HEK293 (cell line): ENCODE measurements at regions not wholly inside any gene's neighbourhood (a gene's known extent, or its start where the extent isn't known, plus 50 kb on each side); places are given as distances from the start of the nearest gene placed in this dataset.

Experiments used
- CTCF ChIA-PET: fragments of 350-600 bp; formaldehyde crosslinking; extraction: SDS; loops from one replicate; lab custom pipeline; 2021; ENCODE audit warnings: antibody characterized with exemption; lab: Yijun Ruan, JAX
- POLR2A ChIA-PET: fragments of 300-600 bp; formaldehyde crosslinking; extraction: SDS; loops from one replicate; lab custom pipeline; 2020; ENCODE audit warnings: antibody characterized with exemption, inconsistent platforms; lab: Yijun Ruan, JAX
- H3K27ac ChIP-seq: fragments of 200-500 bp; sonication (Bioruptor generic); 2 replicates; pipeline ENCODE4 v1.5.1; 2014; ENCODE audit warnings: low read depth, low read length, control low read depth, inconsistent platforms; ENCODE audit errors: extremely low read depth
- H3K36me3 ChIP-seq, 2 experiments: fragments of 200-500 bp in 1 of 2; sonication (Bioruptor generic) in 1 of 2; 1 replicate in 1 of 2; 2 replicates in 1 of 2; pipeline ENCODE4 v1.5.1; 2014 to 2017; ENCODE audit warnings: inconsistent platforms in 2 of 2, low read length in 2 of 2; ENCODE audit not compliant: control insufficient read depth in 2 of 2, insufficient read depth in 1 of 2
- H3K4me1 ChIP-seq: fragments of 200-500 bp; sonication (Bioruptor generic); 2 replicates; pipeline ENCODE4 v1.5.1; 2014; ENCODE audit warnings: mild to moderate bottlenecking, low read length, inconsistent platforms; ENCODE audit not compliant: control insufficient read depth, insufficient read depth
- H3K4me3 ChIP-seq: 2 replicates; pipeline ENCODE4 v1.5.1; 2011; ENCODE audit warnings: low read depth, mild to moderate bottlenecking, control low read depth, low read length, moderate library complexity
- H3K9me3 ChIP-seq: fragments of 200-500 bp; sonication (Bioruptor generic); 2 replicates; pipeline ENCODE4 v1.5.1; 2014; ENCODE audit warnings: low read depth, low read length, inconsistent platforms; ENCODE audit not compliant: control insufficient read depth, insufficient read depth
- GFI1B ChIP-seq: fragments of 450-650 bp; formaldehyde crosslinking; IDR thresholded peaks from 2 replicates; pipeline ENCODE4 v1.5.1; 2016; ENCODE audit warnings: missing biosample characterization, missing genetic modification characterization
- GLIS2 ChIP-seq: fragments of 450-650 bp; formaldehyde crosslinking; IDR thresholded peaks from 2 replicates; pipeline ENCODE4 v1.5.1; 2016; ENCODE audit warnings: missing biosample characterization, missing genetic modification characterization
- PRDM6 ChIP-seq: fragments of 450-650 bp; formaldehyde crosslinking; IDR thresholded peaks from 2 replicates; pipeline ENCODE4 v1.5.1; 2017; ENCODE audit warnings: missing biosample characterization, missing genetic modification characterization
- TRIM28 ChIP-seq: IDR thresholded peaks from 2 replicates; pipeline ENCODE4 v1.6.1; 2011; ENCODE audit warnings: low read length, control low read depth, borderline replicate concordance
- WT1 ChIP-seq: fragments of 450-650 bp; formaldehyde crosslinking; IDR thresholded peaks from 2 replicates; pipeline ENCODE4 v1.5.1; 2016; ENCODE audit warnings: missing biosample characterization, missing genetic modification characterization
- ZNF10 ChIP-seq: fragments of 450-650 bp; formaldehyde crosslinking; IDR thresholded peaks from 2 replicates; pipeline ENCODE4 v1.5.1; 2017; ENCODE audit warnings: missing biosample characterization, missing genetic modification characterization
- ZNF132 ChIP-seq: fragments of 450-650 bp; formaldehyde crosslinking; IDR thresholded peaks from 2 replicates; pipeline ENCODE4 v1.5.1; 2017; ENCODE audit warnings: missing biosample characterization, missing genetic modification characterization, borderline replicate concordance
- ZNF16 ChIP-seq: fragments of 450-650 bp; formaldehyde crosslinking; IDR thresholded peaks from 2 replicates; pipeline ENCODE4 v1.5.1; 2016; ENCODE audit warnings: low read depth, missing biosample characterization, missing genetic modification characterization
- ZNF354C ChIP-seq: fragments of 450-650 bp; formaldehyde crosslinking; IDR thresholded peaks from 2 replicates; pipeline ENCODE4 v1.5.1; 2016; ENCODE audit warnings: missing biosample characterization, missing genetic modification characterization, low read depth, borderline replicate concordance
- ZNF37A ChIP-seq: fragments of 450-650 bp; IDR thresholded peaks from 2 replicates; pipeline ENCODE4 v1.5.1; 2018; ENCODE audit warnings: missing biosample characterization, missing genetic modification characterization
- ZNF48 ChIP-seq: fragments of 450-650 bp; formaldehyde crosslinking; IDR thresholded peaks from 2 replicates; pipeline ENCODE4 v1.5.1; 2016; ENCODE audit warnings: missing biosample characterization, missing genetic modification characterization
- ZNF560 ChIP-seq: fragments of 450-650 bp; formaldehyde crosslinking; IDR thresholded peaks from 2 replicates; pipeline ENCODE4 v1.5.1; 2017; ENCODE audit warnings: missing biosample characterization, missing genetic modification characterization, borderline replicate concordance
- ZNF624 ChIP-seq: fragments of 450-650 bp; formaldehyde crosslinking; IDR thresholded peaks from 2 replicates; pipeline ENCODE4 v1.5.1; 2017; ENCODE audit warnings: missing biosample characterization, missing genetic modification characterization
- ZNF626 ChIP-seq: fragments of 450-650 bp; sonication (Bioruptor Pico); formaldehyde crosslinking; IDR thresholded peaks from 2 replicates; pipeline ENCODE4 v1.5.1; 2018; ENCODE audit warnings: missing biosample characterization, missing genetic modification characterization, inconsistent platforms
- ZNF701 ChIP-seq: fragments of 450-650 bp; formaldehyde crosslinking; IDR thresholded peaks from 2 replicates; pipeline ENCODE4 v1.5.1; 2016; ENCODE audit warnings: missing biosample characterization, missing genetic modification characterization
- ZNF776 ChIP-seq: fragments of 450-650 bp; formaldehyde crosslinking; IDR thresholded peaks from 2 replicates; pipeline ENCODE4 v1.5.0; 2017; ENCODE audit warnings: missing biosample characterization, missing genetic modification characterization, borderline replicate concordance
- ZNF791 ChIP-seq: fragments of 450-650 bp; formaldehyde crosslinking; IDR thresholded peaks from 2 replicates; pipeline ENCODE4 v1.5.1; 2016; ENCODE audit warnings: missing biosample characterization, missing genetic modification characterization
- TF ChIP-seq, protein P1 (sequence below): fragments of 450-650 bp; formaldehyde crosslinking; IDR thresholded peaks from 2 replicates; pipeline ENCODE4 v1.5.1; 2016; ENCODE audit warnings: missing biosample characterization, missing genetic modification characterization
- TF ChIP-seq, protein P2 (sequence below): fragments of 450-650 bp; formaldehyde crosslinking; conservative IDR thresholded peaks from 2 replicates; pipeline ENCODE4 v1.5.1; 2016; ENCODE audit warnings: low read depth, missing biosample characterization, missing genetic modification characterization

DNA sequence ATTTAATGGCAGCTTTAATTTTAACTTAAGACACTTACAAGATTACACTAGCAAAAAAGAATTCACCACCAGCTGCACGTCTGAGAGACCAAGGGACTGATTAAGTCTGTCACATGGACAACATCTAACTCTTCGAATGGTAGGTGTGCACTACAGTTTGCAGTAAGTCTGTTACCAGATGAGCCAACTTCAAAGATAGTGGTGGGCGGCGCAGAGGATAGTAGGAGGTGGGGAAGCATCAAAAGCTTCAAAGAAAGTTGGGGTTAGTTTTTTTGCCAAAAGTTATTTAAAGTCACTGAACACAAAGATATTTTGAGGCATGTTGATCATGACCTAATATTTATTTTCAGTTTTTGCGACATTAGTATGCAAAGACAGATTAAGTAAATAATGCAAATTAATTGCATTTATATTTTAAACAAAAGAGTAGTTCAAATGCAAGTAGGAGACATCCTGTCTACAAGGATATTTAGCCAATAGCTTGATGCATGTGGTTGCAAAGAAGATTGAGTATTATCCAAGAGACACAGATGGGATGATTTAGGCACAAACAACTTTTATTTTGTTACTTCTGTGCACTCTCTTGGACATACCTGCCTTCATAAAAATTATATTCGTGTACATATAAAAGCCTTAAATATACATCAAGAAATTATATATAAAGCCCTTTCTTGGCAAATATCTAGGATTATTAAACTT, 327.7 kb downstream of the BMP4 start (continued):
- no peak for TF ChIP-seq ZNF10 (tag by site-specific recombination)

DNA sequence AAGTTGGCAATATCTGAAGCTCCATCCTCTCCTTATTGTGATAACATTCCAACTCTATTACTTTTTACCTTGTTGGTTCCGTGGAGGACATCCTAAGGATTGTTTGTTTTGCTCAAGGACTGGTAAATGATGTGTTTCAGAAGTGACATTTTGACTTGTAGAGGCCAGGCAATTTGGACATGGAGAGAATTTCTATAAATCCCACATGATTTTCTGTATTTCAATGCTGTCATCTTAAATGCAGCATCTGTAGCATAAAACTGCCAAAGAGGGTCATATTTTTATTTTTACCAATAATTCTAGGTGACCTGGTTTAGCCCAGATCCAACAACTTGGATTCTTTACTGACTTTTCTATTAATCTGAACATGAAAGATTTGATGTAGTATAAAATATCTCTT, 328.4 kb downstream of the BMP4 start:
- CTCF ChIA-PET = interaction anchor here (1.0 kb wide), 1 partner anchor 10 kb away, joined by 3 read pairs; no protein-coding TSS in a partner anchor
- Histone ChIP-seq H3K4me3 (no peak overlapping the region), H3K4me1 (no peaks in the 10 kb centered on the region)
- no peak for TF ChIP-seq GFI1B (tag by site-specific recombination)
- TF ChIP-seq, protein P1, sequence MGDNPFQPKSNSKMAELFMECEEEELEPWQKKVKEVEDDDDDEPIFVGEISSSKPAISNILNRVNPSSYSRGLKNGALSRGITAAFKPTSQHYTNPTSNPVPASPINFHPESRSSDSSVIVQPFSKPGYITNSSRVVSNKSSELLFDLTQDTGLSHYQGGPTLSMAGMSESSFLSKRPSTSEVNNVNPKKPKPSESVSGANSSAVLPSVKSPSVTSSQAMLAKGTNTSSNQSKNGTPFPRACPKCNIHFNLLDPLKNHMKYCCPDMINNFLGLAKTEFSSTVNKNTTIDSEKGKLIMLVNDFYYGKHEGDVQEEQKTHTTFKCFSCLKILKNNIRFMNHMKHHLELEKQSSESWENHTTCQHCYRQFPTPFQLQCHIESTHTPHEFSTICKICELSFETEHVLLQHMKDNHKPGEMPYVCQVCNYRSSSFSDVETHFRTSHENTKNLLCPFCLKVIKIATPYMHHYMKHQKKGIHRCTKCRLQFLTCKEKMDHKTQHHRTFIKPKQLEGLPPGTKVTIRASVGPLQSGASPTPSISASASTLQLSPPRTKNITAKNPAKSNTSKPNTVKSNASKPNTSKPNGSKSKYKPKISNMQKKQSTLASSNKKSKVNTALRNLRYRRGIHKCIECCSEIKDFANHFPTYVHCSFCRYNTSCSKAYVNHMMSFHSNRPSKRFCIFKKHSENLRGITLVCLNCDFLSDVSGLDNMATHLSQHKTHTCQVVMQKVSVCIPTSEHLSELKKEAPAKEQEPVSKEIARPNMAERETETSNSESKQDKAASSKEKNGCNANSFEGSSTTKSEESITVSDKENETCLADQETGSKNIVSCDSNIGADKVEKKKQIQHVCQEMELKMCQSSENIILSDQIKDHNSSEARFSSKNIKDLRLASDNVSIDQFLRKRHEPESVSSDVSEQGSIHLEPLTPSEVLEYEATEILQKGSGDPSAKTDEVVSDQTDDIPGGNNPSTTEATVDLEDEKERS = no peak
- TF ChIP-seq ZNF37A (tag by site-specific recombination) = no peak
- no peak for TF ChIP-seq ZNF791 (tag by site-specific recombination)
- TF ChIP-seq ZNF48 = no peak
- TF ChIP-seq, all 188 proteins: peak for 0
- Histone ChIP-seq H3K27ac (no peak overlapping the region), H3K9me3 (no peaks in the 10 kb centered on the region), H3K36me3 (no peaks in the 10 kb centered on the region)
- POLR2A ChIA-PET = no interaction called here

- Histone ChIP-seq H3K36me3 (no peaks in the 10 kb centered on the region), H3K27ac (no peak overlapping the region), H3K9me3 (no peaks in the 10 kb centered on the region), H3K4me1 (no peaks in the 10 kb centered on the region), H3K4me3 (no peak overlapping the region)
- CTCF ChIA-PET = no interaction called here
- POLR2A ChIA-PET = no interaction called here
- TF ChIP-seq, protein P2, sequence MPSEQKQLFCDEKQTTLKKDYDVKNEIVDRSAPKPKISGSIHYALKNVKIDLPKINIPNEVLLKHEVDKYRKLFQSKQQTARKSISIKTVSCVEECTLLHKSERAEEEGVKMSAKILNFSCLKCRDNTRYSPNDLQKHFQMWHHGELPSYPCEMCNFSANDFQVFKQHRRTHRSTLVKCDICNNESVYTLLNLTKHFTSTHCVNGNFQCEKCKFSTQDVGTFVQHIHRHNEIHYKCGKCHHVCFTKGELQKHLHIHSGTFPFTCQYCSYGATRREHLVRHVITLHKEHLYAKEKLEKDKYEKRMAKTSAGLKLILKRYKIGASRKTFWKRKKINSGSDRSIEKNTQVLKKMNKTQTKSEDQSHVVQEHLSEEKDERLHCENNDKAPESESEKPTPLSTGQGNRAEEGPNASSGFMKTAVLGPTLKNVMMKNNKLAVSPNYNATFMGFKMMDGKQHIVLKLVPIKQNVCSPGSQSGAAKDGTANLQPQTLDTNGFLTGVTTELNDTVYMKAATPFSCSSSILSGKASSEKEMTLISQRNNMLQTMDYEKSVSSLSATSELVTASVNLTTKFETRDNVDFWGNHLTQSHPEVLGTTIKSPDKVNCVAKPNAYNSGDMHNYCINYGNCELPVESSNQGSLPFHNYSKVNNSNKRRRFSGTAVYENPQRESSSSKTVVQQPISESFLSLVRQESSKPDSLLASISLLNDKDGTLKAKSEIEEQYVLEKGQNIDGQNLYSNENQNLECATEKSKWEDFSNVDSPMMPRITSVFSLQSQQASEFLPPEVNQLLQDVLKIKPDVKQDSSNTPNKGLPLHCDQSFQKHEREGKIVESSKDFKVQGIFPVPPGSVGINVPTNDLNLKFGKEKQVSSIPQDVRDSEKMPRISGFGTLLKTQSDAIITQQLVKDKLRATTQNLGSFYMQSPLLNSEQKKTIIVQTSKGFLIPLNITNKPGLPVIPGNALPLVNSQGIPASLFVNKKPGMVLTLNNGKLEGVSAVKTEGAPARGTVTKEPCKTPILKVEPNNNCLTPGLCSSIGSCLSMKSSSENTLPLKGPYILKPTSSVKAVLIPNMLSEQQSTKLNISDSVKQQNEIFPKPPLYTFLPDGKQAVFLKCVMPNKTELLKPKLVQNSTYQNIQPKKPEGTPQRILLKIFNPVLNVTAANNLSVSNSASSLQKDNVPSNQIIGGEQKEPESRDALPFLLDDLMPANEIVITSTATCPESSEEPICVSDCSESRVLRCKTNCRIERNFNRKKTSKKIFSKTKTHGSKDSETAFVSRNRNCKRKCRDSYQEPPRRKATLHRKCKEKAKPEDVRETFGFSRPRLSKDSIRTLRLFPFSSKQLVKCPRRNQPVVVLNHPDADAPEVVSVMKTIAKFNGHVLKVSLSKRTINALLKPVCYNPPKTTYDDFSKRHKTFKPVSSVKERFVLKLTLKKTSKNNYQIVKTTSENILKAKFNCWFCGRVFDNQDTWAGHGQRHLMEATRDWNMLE (tag by site-specific recombination) = no peak
- no peak for TF ChIP-seq ZNF132 (tag by site-specific recombination)
- no peak for TF ChIP-seq ZNF560 (tag by site-specific recombination)
- TF ChIP-seq PRDM6 (tag by site-specific recombination) = no peak
- TF ChIP-seq ZNF16 = no peak
- no peak for TF ChIP-seq ZNF701 (tag by site-specific recombination)
- no peak for TF ChIP-seq ZNF354C (tag by site-specific recombination)
- TF ChIP-seq WT1 (tag by site-specific recombination) = no peak
- TF ChIP-seq TRIM28 = no peak
- no peak for TF ChIP-seq ZNF624 (tag by site-specific recombination)
- TF ChIP-seq ZNF37A (tag by site-specific recombination) = no peak
- no peak for TF ChIP-seq ZNF626 (tag by site-specific recombination)
- TF ChIP-seq GLIS2 (tag by site-specific recombination) = no peak
- no peak for TF ChIP-seq ZNF776 (tag by site-specific recombination)
Observed at GRCh38 chr14:53626761-53627160, 329.9 kb downstream of the BMP4 start.
